WTC11 (cell line): ENCODE measurements at regions not wholly inside any gene's neighbourhood (a gene's known extent, or its start where the extent isn't known, plus 50 kb on each side); places are given as distances from the start of the nearest gene placed in this dataset.

Source experiments
- ATAC-seq: fragments of 200-7000 bp; cut with Tn5 transposase; 2 replicates; pipeline ENCODE4 v1.10.0; 2021; ENCODE audit warnings: mild to moderate bottlenecking, moderate library complexity
- CTCF ChIA-PET: fragments of 300-600 bp; sonication (Branson Sonifier 250); formaldehyde crosslinking; loops from one replicate; lab custom pipeline; 2021; ENCODE audit warnings: antibody characterized with exemption; lab: Charles Lee
- POLR2A ChIA-PET: fragments of 350-600 bp; sonication (Branson Sonifier 250); formaldehyde crosslinking; loops from one replicate; lab custom pipeline; 2021; ENCODE audit warnings: antibody characterized with exemption; lab: Charles Lee
- DNase-seq: peaks from one replicate; pipeline ENCODE4 v3.0.0; 2021; ENCODE audit warnings: low spot score
- H3K27ac Mint-ChIP-seq: 2 replicates; pipeline ENCODE4 v1.8.0; 2021; ENCODE audit warnings: mixed read lengths
- H3K27me3 Mint-ChIP-seq: 2 replicates; pipeline ENCODE4 v1.8.0; 2021; ENCODE audit warnings: low read depth, mild to moderate bottlenecking, moderate library complexity, mixed read lengths
- H3K36me3 Mint-ChIP-seq: 2 replicates; pipeline ENCODE4 v1.8.0; 2021; ENCODE audit warnings: mixed read lengths
- H3K4me1 Mint-ChIP-seq: 2 replicates; pipeline ENCODE4 v1.8.0; 2022; ENCODE audit warnings: mixed read lengths
- H3K4me3 Mint-ChIP-seq: 2 replicates; pipeline ENCODE4 v1.8.0; 2021; ENCODE audit warnings: mild to moderate bottlenecking, moderate library complexity, mixed read lengths
- H3K9me3 Mint-ChIP-seq: 2 replicates; pipeline ENCODE4 v1.8.0; 2021; ENCODE audit warnings: mixed read lengths
- CBFB ChIP-seq: sonication (generic); formaldehyde crosslinking; IDR thresholded peaks from 2 replicates; pipeline ENCODE4 v1.8.1; 2022; ENCODE audit warnings: mild to moderate bottlenecking, low read depth, missing genetic modification reagents
- ETV6 ChIP-seq: sonication (generic); formaldehyde crosslinking; IDR thresholded peaks from 2 replicates; pipeline ENCODE4 v1.8.1; 2022; ENCODE audit warnings: mild to moderate bottlenecking, missing genetic modification reagents
- FOXJ3 ChIP-seq: sonication (generic); formaldehyde crosslinking; IDR thresholded peaks from 2 replicates; pipeline ENCODE4 v1.9.0; 2021; ENCODE audit warnings: missing genetic modification reagents, mild to moderate bottlenecking, borderline replicate concordance
- GABPB1 ChIP-seq: sonication (generic); formaldehyde crosslinking; IDR thresholded peaks from 2 replicates; pipeline ENCODE4 v1.8.1; 2023; ENCODE audit warnings: mild to moderate bottlenecking, missing genetic modification reagents
- GRHL2 ChIP-seq: fragments of 250-450 bp; sonication (Bioruptor Pico); IDR thresholded peaks from 2 replicates; pipeline ENCODE4 v1.8.0; 2022; ENCODE audit warnings: mild to moderate bottlenecking, moderate library complexity; ENCODE audit not compliant: insufficient replicate concordance, severe bottlenecking
- MYBL2 ChIP-seq: sonication (generic); formaldehyde crosslinking; IDR thresholded peaks from 2 replicates; pipeline ENCODE4 v1.8.1; 2023; ENCODE audit warnings: mild to moderate bottlenecking, moderate library complexity, missing genetic modification reagents
- NFYB ChIP-seq: sonication (generic); formaldehyde crosslinking; conservative IDR thresholded peaks from 2 replicates; pipeline ENCODE4 v1.8.0; 2022; ENCODE audit warnings: low read depth, missing genetic modification reagents
- SMAD4 ChIP-seq: sonication (generic); formaldehyde crosslinking; IDR thresholded peaks from 2 replicates; pipeline ENCODE4 v1.8.0; 2022; ENCODE audit warnings: mild to moderate bottlenecking, missing genetic modification reagents
- ZNF121 ChIP-seq: sonication (generic); formaldehyde crosslinking; IDR thresholded peaks from 2 replicates; pipeline ENCODE4 v1.8.0; 2023; ENCODE audit warnings: missing genetic modification reagents
- ZNF138 ChIP-seq: sonication (generic); formaldehyde crosslinking; conservative IDR thresholded peaks from 2 replicates; pipeline ENCODE4 v1.8.1; 2022; ENCODE audit warnings: mild to moderate bottlenecking, moderate library complexity, missing genetic modification reagents
- ZNF317 ChIP-seq: sonication (generic); formaldehyde crosslinking; IDR thresholded peaks from 2 replicates; pipeline ENCODE4 v1.8.1; 2023; ENCODE audit warnings: low read depth, mild to moderate bottlenecking, moderate library complexity, missing genetic modification reagents, borderline replicate concordance
- TF ChIP-seq, protein P1 (sequence below): fragments of 200-600 bp; IDR thresholded peaks from 2 replicates; pipeline ENCODE4 v1.8.0; 2022; ENCODE audit warnings: antibody characterized with exemption
- TF ChIP-seq, protein P2 (sequence below): fragments of 250-450 bp; sonication (Bioruptor Pico); IDR thresholded peaks from 2 replicates; pipeline ENCODE4 v1.9.0; 2021; ENCODE audit warnings: mild to moderate bottlenecking
- TF ChIP-seq, protein P3 (sequence below): sonication (generic); formaldehyde crosslinking; IDR thresholded peaks from 2 replicates; pipeline ENCODE4 v1.8.0; 2022; ENCODE audit warnings: mild to moderate bottlenecking, missing genetic modification reagents
- TF ChIP-seq, protein P4 (sequence below): sonication (generic); formaldehyde crosslinking; IDR thresholded peaks from 2 replicates; pipeline ENCODE4 v1.8.1; 2022; ENCODE audit warnings: mild to moderate bottlenecking, missing genetic modification reagents, moderate library complexity, borderline replicate concordance
- TF ChIP-seq, protein P5 (sequence below): sonication (generic); formaldehyde crosslinking; IDR thresholded peaks from 2 replicates; pipeline ENCODE4 v1.8.0; 2022; ENCODE audit warnings: mild to moderate bottlenecking, missing genetic modification reagents
- TF ChIP-seq, protein P6 (sequence below): sonication (generic); formaldehyde crosslinking; IDR thresholded peaks from 2 replicates; pipeline ENCODE4 v1.8.1; 2023; ENCODE audit warnings: mild to moderate bottlenecking, moderate library complexity, missing genetic modification reagents
- TF ChIP-seq, protein P7 (sequence below): sonication (generic); formaldehyde crosslinking; IDR thresholded peaks from 2 replicates; pipeline ENCODE4 v1.8.0; 2022; ENCODE audit warnings: mild to moderate bottlenecking, missing genetic modification reagents
- TF ChIP-seq, protein P8 (sequence below): sonication (generic); formaldehyde crosslinking; IDR thresholded peaks from 2 replicates; pipeline ENCODE4 v1.8.1; 2023; ENCODE audit warnings: mild to moderate bottlenecking, missing genetic modification reagents, moderate library complexity

DNA sequence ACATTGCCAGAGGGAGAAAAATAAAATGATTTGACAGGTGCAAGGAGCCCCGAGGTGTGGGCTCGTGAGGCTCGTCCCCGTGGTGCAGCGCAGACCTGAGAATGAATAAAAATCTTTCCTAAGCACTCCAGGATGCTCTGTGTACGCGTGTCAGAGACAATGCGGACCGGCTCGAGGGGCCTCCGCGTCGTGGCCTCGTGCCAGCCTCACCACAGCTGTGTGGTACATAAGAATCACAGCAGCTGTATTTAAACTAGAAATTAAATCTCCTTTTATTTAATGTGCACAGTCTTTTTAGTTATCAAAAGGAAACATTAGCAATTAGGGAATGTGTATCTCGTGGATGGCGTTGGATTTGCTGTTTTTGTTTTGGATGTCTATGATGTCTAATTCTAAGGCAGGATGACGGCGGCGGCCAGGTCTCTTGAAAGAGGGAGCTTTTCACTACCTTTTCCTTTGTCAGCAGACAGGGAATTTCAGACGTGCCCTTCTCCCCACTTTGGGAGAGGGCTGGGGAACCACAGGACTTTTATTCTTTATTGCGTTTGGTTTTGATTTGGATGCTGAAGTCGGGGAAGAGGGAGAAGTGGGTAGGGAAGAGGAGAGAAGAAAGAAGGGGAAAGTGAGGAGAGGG is 365.3 kb upstream of the SHH start (continued):
- TF ChIP-seq, protein P1, sequence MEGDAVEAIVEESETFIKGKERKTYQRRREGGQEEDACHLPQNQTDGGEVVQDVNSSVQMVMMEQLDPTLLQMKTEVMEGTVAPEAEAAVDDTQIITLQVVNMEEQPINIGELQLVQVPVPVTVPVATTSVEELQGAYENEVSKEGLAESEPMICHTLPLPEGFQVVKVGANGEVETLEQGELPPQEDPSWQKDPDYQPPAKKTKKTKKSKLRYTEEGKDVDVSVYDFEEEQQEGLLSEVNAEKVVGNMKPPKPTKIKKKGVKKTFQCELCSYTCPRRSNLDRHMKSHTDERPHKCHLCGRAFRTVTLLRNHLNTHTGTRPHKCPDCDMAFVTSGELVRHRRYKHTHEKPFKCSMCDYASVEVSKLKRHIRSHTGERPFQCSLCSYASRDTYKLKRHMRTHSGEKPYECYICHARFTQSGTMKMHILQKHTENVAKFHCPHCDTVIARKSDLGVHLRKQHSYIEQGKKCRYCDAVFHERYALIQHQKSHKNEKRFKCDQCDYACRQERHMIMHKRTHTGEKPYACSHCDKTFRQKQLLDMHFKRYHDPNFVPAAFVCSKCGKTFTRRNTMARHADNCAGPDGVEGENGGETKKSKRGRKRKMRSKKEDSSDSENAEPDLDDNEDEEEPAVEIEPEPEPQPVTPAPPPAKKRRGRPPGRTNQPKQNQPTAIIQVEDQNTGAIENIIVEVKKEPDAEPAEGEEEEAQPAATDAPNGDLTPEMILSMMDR, result no peak
- no peak for TF ChIP-seq ZNF121
- TF ChIP-seq, all 79 proteins: peak for 0

DNA sequence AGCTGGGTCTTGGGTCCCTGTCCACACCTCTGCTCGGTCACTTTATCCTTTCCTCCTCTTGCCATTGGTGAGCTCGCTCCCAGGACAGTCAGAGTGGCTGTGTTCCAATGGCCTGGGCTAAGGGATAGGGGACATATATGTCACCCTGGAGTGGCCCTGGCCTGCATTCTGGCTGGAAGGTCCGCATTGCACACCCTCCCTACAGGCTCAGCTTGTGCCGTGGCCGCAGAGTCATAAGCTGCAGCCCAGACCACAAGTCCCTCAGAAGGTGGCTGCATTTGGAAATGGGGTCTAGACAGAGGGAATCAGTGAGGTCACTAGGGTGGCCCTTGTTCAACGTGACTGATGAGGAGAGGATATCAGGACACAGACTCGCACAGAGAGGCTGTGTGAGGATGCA is 363.8 kb upstream of the SHH start:
- no peaks in the 10 kb centered on the region for H3K4me1 Mint-ChIP-seq
- ATAC-seq, result no peak
- POLR2A ChIA-PET, result no interaction called here
- TF ChIP-seq, protein P2, sequence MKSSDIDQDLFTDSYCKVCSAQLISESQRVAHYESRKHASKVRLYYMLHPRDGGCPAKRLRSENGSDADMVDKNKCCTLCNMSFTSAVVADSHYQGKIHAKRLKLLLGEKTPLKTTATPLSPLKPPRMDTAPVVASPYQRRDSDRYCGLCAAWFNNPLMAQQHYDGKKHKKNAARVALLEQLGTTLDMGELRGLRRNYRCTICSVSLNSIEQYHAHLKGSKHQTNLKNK, result no peak
- TF ChIP-seq SMAD4 (CRISPR knock-in tag) (no peak), FOXJ3 (CRISPR knock-in tag) (no peak), NFYB (CRISPR knock-in tag) (no peak), ZNF317 (CRISPR knock-in tag) (no peak), GABPB1 (CRISPR knock-in tag) (no peak), ETV6 (CRISPR knock-in tag) (no peak), GRHL2 (CRISPR knock-in tag) (no peak), MYBL2 (CRISPR knock-in tag) (no peak), ZNF138 (no peak), CBFB (CRISPR knock-in tag) (no peak)
- TF ChIP-seq, protein P3, sequence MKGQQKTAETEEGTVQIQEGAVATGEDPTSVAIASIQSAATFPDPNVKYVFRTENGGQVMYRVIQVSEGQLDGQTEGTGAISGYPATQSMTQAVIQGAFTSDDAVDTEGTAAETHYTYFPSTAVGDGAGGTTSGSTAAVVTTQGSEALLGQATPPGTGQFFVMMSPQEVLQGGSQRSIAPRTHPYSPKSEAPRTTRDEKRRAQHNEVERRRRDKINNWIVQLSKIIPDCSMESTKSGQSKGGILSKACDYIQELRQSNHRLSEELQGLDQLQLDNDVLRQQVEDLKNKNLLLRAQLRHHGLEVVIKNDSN, result no peak
- TF ChIP-seq, protein P4, sequence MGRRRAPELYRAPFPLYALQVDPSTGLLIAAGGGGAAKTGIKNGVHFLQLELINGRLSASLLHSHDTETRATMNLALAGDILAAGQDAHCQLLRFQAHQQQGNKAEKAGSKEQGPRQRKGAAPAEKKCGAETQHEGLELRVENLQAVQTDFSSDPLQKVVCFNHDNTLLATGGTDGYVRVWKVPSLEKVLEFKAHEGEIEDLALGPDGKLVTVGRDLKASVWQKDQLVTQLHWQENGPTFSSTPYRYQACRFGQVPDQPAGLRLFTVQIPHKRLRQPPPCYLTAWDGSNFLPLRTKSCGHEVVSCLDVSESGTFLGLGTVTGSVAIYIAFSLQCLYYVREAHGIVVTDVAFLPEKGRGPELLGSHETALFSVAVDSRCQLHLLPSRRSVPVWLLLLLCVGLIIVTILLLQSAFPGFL (CRISPR knock-in tag), result no peak
- TF ChIP-seq, protein P5, sequence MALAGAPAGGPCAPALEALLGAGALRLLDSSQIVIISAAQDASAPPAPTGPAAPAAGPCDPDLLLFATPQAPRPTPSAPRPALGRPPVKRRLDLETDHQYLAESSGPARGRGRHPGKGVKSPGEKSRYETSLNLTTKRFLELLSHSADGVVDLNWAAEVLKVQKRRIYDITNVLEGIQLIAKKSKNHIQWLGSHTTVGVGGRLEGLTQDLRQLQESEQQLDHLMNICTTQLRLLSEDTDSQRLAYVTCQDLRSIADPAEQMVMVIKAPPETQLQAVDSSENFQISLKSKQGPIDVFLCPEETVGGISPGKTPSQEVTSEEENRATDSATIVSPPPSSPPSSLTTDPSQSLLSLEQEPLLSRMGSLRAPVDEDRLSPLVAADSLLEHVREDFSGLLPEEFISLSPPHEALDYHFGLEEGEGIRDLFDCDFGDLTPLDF (CRISPR knock-in tag), result no peak
- TF ChIP-seq, protein P6, sequence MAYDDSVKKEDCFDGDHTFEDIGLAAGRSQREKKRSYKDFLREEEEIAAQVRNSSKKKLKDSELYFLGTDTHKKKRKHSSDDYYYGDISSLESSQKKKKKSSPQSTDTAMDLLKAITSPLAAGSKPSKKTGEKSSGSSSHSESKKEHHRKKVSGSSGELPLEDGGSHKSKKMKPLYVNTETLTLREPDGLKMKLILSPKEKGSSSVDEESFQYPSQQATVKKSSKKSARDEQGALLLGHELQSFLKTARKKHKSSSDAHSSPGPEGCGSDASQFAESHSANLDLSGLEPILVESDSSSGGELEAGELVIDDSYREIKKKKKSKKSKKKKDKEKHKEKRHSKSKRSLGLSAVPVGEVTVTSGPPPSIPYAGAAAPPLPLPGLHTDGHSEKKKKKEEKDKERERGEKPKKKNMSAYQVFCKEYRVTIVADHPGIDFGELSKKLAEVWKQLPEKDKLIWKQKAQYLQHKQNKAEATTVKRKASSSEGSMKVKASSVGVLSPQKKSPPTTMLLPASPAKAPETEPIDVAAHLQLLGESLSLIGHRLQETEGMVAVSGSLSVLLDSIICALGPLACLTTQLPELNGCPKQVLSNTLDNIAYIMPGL, result no peak
- TF ChIP-seq, protein P7, sequence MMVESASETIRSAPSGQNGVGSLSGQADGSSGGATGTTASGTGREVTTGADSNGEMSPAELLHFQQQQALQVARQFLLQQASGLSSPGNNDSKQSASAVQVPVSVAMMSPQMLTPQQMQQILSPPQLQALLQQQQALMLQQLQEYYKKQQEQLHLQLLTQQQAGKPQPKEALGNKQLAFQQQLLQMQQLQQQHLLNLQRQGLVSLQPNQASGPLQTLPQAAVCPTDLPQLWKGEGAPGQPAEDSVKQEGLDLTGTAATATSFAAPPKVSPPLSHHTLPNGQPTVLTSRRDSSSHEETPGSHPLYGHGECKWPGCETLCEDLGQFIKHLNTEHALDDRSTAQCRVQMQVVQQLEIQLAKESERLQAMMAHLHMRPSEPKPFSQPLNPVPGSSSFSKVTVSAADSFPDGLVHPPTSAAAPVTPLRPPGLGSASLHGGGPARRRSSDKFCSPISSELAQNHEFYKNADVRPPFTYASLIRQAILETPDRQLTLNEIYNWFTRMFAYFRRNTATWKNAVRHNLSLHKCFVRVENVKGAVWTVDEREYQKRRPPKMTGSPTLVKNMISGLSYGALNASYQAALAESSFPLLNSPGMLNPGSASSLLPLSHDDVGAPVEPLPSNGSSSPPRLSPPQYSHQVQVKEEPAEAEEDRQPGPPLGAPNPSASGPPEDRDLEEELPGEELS (CRISPR knock-in tag), result no peak
- TF ChIP-seq, protein P8, sequence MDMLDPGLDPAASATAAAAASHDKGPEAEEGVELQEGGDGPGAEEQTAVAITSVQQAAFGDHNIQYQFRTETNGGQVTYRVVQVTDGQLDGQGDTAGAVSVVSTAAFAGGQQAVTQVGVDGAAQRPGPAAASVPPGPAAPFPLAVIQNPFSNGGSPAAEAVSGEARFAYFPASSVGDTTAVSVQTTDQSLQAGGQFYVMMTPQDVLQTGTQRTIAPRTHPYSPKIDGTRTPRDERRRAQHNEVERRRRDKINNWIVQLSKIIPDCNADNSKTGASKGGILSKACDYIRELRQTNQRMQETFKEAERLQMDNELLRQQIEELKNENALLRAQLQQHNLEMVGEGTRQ (CRISPR knock-in tag), result no peak
- CTCF ChIA-PET, result no interaction called here
- no peak for DNase-seq
- H3K27ac Mint-ChIP-seq, result no peak overlapping the region
- no peak overlapping the region for H3K4me3 Mint-ChIP-seq
- peaks cover 35% of the 10 kb centered on the region for H3K36me3 Mint-ChIP-seq
- peaks cover 7% of the 10 kb centered on the region for H3K27me3 Mint-ChIP-seq
- H3K9me3 Mint-ChIP-seq, result peaks cover 48% of the 10 kb centered on the region
